HG03196 (cell line): ENCODE measurements at regions not wholly inside any gene's neighbourhood (a gene's known extent, or its start where the extent isn't known, plus 50 kb on each side); places are given as distances from the start of the nearest gene placed in this dataset.

Experiments used
- ATAC-seq: cut with Tn5 transposase; IDR thresholded peaks from one replicate; pipeline ENCODE4 v1.9.1; 2021; ENCODE audit not compliant: unreplicated experiment

DNA sequence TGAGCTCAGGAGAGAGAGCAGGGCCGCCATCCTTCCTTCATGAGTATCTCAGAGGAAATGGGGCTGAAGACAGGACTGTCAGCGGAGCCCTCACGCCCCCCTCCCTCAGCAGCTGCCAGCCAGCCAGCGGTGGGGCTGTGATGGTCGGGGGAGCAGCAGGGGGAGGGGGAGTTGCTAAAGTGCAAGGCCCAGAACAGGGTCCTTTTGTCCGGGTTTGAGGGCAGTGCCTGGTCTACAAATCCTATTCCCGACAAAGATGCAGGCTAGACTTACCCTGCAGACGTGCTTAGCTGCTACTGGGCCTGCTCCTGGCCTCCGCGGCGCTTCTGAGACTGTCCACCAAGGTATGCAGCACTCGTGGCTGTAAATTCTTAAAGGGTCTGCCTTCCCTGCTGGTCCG lies 593.4 kb upstream of the CDH4 start:
- no peak for ATAC-seq

DNA sequence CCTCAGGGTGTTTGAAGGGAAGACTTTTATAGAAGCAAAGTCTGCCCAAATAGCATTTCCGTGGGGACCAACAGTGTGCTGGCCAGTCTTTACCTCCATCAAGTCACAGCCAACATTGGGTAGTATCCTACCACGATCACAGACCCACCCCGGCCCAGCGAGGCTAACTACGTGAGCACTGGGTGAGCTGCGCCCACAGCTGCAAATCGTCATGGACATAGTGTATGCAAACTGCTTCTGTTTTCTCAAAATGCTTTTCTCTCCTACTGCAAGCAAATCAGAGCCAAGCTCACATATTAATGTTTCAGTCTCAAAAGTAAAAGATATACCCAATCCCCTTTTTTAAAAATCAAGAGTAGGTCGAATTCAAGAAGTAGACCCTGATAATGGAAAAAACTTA lies 592.8 kb upstream of the CDH4 start:
- ATAC-seq, result no peak

DNA sequence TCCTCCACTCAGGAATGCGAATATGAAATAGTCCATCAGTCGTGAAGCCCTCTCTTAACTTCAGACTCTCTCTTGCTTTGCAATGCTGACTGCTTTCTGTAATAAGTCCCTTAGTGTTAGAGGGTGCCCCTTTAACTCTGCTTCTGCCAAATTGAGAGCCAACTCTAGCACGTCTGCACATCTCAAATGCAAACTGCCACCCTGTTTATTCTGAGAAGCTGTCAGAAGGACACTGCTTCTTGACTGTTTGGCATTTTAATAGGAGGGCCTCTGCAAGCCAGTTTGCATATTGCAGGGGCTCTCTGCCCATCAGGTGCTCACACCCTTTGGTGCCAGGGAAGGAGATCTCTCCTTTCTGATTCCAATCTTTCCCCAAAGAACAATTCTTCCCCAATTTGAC lies 589.8 kb upstream of the CDH4 start:
- ATAC-seq, result no peak

DNA sequence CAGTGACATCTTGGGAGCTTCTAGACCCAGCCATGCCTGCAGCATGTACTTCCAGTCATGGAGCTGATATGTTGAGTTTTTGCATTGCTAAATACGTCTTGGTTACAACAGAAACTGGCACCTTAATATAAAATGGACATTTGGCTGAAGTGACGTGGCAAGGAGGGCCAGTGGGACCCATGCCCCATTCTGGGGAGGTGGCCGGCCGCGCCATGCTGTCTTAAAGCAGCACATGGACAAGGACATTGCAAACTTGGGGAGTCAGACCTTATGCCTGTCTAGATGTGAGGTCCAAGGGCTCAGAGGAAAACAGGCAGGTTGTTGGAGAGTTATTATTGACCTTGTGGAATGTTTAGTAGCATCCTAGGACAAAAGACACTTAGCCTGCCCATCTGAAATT lies 588.0 kb upstream of the CDH4 start:
- ATAC-seq, result no peak

DNA sequence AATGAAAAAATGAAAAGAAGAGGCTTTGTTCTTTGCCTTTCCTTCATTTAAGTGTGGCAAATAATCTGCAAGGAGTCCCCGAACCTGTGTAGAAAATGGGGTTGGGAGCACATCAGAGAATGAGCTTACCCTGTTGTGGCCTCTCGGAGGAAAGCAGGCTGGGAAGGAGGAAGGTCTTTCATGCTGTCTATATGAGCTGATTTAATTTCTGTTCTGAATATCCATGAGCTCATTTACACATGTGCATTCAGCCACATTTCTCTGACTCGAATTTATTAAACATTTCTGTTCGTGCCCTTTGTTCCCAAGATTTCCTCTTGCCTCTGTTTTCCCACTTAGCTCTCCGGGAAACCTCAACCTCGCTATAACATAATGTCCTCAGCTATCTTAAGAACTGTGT lies 584.4 kb upstream of the CDH4 start:
- ATAC-seq, result no peak

DNA sequence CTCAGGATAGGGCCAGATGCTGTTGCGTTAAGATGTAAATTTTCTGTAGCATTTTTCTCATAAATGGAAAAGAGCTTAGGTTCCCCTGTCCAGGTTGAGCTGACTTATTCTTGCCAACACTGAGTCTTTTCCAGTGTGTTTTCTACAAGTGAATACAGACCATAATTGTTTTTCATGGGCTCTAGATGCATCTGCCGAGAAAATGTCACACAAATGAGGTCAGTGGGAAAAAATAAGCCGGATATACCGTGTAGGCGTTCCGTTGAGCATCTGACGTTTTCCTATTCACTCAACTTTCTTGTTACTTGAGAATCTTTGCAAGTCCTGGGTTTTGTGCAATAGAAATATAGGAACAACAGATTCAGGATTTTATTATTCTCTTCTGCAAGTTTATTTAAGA lies 582.9 kb upstream of the CDH4 start:
- ATAC-seq, result no peak

DNA sequence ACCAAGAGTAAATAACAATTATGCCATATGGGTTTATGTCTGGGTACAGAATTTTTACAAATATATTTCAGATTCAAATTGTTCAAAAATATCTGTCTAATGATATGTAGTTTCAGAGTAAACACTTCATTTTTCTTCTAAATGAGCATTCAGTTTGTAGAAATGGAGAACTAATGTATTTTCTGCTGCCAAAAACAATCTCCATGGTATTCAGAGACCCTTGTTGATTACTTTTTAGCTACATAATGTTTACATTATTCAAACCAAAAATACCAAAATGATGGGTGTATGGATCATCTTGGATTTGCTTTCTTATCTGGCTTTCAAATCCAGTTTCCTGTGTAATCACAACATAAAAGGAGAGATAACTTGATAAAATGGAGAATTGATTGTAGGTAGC lies 576.0 kb upstream of the CDH4 start:
- no peak for ATAC-seq

DNA sequence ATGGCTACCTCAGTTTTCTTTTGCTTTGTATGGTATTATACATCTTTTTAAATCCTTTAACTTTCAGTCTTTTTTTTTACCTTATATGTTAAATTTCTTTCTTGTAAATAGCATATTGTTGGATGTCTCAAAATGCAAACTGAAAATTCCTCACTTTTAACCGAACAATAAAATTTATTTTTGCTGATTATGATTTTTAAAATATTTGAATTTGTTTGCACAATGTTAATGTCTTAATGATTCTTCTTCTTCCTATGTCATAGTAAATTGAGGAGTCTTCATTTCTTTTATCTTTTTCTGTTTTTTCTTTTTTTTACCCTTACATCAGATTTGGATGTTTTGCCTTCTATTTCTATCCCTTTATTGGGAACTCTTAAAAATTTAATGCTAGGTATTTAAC lies 574.2 kb upstream of the CDH4 start:
- no peak for ATAC-seq

DNA sequence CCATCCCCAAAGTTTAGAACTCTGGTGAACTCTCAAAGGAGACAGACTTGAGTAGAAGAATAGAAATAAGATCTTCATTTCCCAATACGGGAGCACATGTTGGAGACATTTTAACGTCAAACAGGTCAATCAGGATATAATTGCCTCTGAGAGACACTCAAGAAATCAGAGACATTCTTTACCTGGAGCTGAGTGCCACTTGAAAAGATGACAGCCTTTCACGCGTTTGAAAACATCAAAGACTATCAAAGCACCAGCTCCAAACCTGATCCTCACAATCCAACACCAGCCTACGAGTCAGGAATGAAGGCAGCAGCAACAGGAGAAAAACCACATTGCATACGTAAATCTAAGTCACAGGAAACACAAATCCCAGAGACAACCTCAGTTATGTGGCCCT lies 571.5 kb upstream of the CDH4 start:
- no peak for ATAC-seq

DNA sequence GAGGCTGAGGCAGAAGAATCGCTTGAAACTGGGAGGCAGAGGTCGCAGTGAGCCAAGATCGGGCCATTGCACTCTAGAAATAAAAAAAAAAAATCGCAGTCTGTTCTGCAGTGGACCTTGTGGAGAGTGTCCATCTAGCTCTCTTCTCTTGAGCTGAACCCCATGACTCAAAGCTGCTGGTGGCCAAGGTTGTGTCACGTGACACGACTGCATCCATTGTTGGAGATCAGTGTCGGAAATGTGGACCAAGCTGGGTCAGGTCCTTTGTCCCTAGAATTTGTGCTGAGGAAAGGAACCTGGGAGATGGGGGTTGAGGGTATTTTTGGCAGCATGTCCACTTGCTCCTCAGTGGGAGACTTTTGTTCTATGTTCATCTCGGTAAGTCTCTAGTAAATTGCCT lies 564.8 kb upstream of the CDH4 start:
- ATAC-seq, result no peak

DNA sequence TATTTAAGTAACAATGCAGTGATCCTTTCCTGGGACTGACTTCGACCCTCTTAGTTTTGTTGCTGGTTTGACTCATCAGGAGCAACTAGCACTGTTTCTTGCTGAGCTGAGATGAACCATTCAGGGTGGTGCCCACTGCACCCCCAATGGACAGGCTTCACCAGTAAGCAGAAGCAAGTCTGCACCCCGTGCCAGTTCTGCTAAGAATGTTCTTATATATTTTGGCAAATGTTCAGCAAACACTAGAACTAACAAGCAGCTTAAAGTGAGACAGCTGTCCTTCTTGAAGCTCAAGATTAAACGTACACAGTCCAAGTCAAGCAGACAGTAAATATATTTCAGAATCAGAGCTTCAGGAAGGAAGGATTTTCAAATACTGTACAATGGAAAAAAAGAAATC lies 561.3 kb upstream of the CDH4 start:
- no peak for ATAC-seq

DNA sequence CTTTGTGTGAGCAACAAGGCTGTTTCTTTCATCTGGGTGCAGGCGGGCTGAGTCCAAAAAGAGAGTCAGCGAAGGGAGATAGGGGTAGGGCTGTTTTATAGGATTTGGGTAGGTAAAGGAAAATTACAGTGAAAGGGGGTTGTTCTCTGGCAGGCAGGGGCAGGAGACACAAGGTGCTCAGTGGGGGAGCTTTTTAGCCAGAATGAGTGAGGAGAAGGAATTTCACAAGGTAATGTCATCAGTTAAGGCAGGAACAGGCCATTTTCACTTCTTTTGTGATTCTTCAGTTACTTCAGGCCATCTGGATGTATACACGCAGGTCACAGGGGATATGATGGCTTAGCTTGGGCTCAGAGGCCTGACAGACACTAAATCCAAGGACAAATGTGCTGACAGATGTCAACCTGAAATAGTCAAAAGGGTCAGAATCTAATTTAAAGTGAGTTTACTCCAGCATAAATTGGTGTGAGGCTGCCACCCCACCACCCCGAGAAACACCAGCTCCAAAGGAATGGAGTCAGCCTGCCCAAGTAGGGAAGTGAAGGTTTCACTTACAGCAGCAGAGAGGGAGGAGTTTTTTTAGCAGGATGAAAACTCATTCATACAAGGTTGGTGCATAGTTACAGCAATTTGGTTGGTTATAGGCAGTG lies 560.0 kb upstream of the CDH4 start:
- no peak for ATAC-seq

DNA sequence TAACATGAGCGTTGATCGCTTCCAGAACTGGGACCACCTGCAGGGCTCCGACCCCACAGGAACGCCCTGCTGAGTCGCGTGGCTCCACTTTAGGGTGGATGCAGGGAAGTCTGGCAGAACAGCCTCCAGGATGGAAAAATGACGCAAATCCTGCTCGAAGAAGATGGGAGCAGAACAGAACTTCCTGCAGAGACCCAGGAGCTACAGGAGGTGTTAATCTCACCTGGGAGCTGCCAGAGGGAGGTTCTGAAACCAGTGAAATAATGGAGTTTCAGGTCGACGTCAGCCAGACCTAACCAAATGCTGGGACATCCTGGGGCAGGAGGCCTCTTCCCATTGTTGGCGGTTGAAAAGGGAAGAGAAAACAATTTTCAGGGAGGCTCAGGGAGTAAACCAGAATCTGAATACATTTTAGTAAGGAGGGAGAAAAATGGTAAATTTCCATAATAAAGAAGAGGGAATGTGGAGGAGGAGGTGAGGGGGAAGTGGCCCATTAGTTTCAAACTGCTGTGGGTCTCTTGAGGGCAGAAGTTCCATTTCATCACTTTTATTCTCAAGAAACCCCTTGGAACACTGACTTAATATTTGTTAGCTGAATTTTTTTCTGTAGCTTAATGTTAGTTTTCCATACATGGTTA lies 558.4 kb upstream of the CDH4 start:
- no peak for ATAC-seq

DNA sequence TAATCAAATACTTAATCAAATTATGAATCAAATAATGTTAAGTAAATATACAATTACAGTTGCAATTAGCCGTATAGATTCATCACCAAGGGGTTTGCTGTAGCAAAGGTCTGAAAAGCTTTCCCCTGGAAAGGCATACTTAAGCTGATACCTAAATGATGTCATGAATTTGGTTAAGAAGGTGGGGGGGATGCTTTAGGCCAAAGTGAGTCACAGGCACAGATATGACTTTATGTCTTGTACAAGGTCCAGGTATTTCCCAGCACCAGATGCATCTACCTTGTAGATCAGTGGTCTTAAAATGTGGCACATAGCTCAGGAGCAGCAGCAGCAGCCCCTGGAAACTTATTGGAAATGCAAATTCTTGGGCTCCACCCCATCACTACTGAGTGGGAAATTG lies 557.3 kb upstream of the CDH4 start:
- no peak for ATAC-seq

DNA sequence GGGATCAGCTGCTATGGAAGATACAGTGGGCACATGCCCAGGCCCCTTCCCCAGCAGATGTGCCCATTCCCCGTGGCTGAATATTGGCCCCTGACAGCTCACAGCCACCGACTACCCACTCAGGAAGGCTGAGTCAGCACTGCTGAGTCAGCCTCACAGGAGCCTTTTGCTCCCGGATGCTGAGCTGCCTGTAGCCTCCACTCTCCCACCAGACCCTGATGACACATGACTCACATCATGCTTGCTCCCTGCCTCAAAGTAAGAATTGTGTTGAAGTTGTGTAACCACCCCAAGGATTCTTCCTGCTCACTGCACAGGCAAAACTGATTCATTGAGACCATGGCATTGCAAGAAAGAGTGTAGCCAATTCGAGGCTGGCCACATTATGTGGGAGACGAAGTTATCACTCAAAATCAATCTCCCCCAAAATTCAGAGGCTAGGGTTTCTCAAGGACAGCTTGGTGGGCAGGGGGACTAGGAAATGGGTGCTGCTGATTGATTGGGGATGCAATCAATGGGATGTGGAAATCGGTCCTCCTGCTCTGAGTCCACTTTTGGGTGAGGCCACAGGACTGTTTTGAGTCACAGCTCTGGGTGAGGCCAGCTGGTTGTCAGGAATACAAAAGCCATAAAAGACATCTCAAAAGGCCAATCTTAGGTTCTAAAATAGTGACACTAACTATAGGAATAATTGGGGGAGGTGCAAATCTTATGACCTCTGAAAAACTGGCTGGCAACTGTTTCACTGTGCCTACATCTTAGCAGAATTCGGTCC lies 556.6 kb upstream of the CDH4 start:
- ATAC-seq, result no peak

DNA sequence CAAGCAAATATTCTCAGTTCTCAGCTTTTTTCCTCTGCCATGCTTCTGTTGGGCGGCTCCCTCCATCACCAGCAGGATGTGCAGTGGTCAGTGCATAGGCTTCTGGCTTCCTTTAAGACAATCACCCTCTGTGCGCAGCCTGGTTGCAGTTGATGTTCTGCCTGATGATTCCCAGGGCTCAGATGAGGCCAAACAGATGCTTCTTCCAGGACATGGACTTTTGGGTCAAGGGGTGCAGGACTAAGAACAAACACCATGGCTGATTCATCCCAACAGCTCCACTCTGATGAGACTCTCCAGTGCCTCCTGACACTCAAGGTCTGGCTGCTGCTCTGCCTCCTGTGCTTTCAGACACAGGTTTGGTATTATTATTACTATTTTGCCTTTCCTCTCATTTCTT lies 554.8 kb upstream of the CDH4 start:
- ATAC-seq, result no peak

DNA sequence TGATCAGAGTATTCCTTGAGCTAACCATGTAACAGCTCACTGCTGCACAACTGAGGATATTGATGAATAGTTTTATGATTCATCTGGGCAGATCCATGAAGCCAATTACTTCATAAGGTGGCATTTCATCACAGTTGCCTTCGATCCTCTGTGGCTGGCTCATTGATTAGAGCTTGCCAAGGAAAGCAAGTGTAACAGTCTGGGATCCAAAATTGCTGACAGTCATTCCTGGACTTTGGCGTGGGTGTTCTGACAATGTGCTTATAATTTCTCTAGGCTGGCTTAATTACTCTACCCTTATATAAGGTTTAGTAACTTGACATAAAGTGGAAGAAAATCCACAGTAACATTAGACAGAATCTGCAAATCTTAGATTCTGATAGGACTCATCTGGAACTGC lies 551.3 kb upstream of the CDH4 start:
- ATAC-seq, result no peak

DNA sequence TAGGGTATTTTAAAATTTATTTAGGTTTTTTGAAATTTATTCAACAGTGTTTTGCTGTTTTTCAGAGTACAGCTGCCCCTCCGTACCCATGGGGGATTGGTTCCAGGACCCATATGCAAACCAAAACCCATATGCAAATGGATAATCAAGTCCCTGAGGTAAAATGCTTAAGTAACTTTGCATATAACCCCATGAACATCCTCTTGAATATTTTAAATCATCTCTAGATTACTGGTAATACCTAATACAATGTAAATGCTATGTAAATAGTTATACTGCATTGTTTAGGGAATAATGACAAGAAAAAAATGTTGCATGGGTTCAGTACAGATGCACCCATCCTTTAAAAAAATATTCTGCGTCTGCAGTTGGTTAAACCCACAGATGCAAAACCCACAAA lies 547.9 kb upstream of the CDH4 start:
- no peak for ATAC-seq

DNA sequence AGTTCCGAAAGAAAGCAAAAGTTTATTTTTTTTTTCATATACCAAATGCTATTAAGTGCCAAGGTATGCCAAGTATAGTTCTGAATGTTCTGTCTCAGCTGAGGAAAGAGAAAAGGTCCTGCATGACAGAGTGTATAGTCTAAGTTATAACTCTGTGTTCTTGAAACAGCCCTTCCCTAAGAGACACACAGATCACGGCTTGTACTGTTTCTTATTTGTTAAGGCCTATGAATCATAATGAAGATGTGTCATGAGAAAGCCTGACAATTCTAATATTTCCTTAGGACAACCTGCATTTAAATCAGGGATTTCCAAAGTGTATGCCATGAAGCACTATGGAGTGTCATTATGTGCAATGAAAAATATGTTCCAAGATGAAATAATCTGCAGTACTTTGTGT lies 538.7 kb upstream of the CDH4 start:
- no peak for ATAC-seq

DNA sequence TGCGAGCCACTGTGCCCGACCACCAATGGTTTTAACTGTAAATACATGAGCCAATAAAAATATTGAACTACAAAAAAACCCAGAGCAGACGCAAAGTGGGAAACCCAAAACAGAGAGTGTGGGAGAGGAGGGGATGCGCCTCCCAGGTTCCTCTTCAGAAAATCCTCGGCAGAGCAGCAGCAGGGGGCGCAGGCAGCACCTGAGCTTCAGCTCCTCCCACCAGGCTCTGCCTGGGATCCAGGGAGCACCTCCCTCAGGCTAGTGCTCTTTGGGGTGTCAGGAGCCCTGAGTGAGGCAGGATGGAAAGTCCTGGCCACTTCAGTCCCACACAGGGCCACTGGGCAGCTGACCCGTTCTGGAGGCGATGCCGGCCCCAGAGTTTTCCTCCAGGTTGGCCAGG lies 536.9 kb upstream of the CDH4 start:
- ATAC-seq, result no peak

DNA sequence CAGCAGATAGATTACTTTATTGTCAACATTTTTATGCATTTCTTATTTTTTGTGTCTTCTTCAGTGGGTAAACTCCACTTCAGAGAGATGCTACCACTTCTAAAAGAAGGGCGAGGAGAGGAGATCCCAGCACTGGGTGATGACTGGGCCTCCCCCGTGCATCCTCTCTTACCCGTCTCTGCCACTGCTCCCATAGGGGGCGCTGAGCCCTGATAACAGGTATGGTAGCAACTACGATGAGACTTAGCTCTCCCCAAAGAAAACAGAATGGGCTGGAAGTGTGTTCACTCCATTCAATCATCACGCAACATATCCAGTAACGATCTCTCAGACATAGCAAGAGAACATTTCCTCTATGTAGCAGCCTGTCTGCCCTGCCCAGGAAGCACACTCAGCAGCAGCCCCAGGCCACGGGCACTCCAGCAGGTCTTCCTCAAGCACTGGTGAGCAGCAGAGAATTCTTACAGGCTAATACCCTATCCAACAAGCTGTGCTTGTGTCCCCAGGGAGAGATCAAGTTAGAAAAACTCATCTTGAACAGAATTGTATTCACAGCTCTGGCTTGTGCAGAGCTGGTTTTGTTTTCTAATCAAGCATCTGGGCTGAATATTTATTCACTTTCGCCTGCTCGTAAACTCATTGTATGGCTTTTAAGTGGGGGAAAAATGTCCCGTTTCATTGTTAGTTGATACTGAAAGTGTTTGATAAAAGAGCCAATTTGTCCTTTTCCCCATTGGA lies 533.1 kb upstream of the CDH4 start:
- ATAC-seq, result no peak
